ENCODE measurements at regions not wholly inside any gene's neighbourhood (a gene's known extent, or its start where the extent isn't known, plus 50 kb on each side); places are given as distances from the start of the nearest gene placed in this dataset.

- no peak overlapping the region for H3K4me3 ChIP-seq (ENCODE audit: low read depth in 1 of 2, low read length in 2 of 2)
- no peaks in the 10 kb centered on the region for H3K9me3 ChIP-seq (ENCODE audit: insufficient read depth, low read length, severe bottlenecking)
- H3K4me2 ChIP-seq (ENCODE audit: insufficient read depth, low read length): no peak overlapping the region
- TF ChIP-seq EZH2 (IDR thresholded peaks at IDR 0.05; ENCODE audit: borderline replicate concordance, low read depth, low read length, severe bottlenecking) (no peak), CTCF (IDR thresholded peaks at IDR 0.05; ENCODE audit: borderline replicate concordance, extremely low read depth, low read length, poor library complexity, severe bottlenecking) (no peak)
- H3K27me3 ChIP-seq (ENCODE audit: insufficient read depth, low read length, poor library complexity): no peaks in the 10 kb centered on the region
- no peak overlapping the region for H3K27ac ChIP-seq (ENCODE audit: low read length)
- H3K4me1 ChIP-seq (ENCODE audit: insufficient read depth, low read length): no peaks in the 10 kb centered on the region
- ATAC-seq (ENCODE audit: insufficient read depth, low read depth) (no peak), DNase-seq (no peak)
- no peaks in the 10 kb centered on the region for H3K79me2 ChIP-seq (ENCODE audit: insufficient read depth, low read length)
- no peaks in the 10 kb centered on the region for H4K20me1 ChIP-seq (ENCODE audit: insufficient read depth, low read length)
- no peak overlapping the region for H3K9ac ChIP-seq (ENCODE audit: low read depth, low read length)
- H2AFZ ChIP-seq (ENCODE audit: low read depth, low read length): no peak overlapping the region
- no peaks in the 10 kb centered on the region for H3K36me3 ChIP-seq (ENCODE audit: insufficient read depth, low read length)
Observed at GRCh38 chr6:19465256-19465655, 371.9 kb upstream of the ID4 start.

- Histone ChIP-seq H4K20me1 (ENCODE audit: insufficient read depth, low read length) (no peaks in the 10 kb centered on the region), H3K9me3 (ENCODE audit: insufficient read depth, low read length, severe bottlenecking) (no peaks in the 10 kb centered on the region), H3K27ac (ENCODE audit: low read length) (no peak overlapping the region), H3K79me2 (ENCODE audit: insufficient read depth, low read length) (no peaks in the 10 kb centered on the region), H3K36me3 (ENCODE audit: insufficient read depth, low read length) (no peaks in the 10 kb centered on the region), H3K4me1 (ENCODE audit: insufficient read depth, low read length) (no peaks in the 10 kb centered on the region), H3K9ac (ENCODE audit: low read depth, low read length) (no peak overlapping the region), H3K4me3 (ENCODE audit: low read depth in 1 of 2, low read length in 2 of 2) (no peak overlapping the region), H3K27me3 (ENCODE audit: insufficient read depth, low read length, poor library complexity) (no peaks in the 10 kb centered on the region), H3K4me2 (ENCODE audit: insufficient read depth, low read length) (no peak overlapping the region), H2AFZ (ENCODE audit: low read depth, low read length) (no peak overlapping the region)
- no peak for TF ChIP-seq CTCF (IDR thresholded peaks at IDR 0.05; ENCODE audit: borderline replicate concordance, extremely low read depth, low read length, poor library complexity, severe bottlenecking)
- no peak for TF ChIP-seq EZH2 (IDR thresholded peaks at IDR 0.05; ENCODE audit: borderline replicate concordance, low read depth, low read length, severe bottlenecking)
- ATAC-seq (ENCODE audit: insufficient read depth, low read depth) (no peak), DNase-seq (no peak)
Observed at GRCh38 chr6:19465760-19466159, 371.4 kb upstream of the ID4 start.

GRCh38 chr6:19470333-19470732, 366.8 kb upstream of the ID4 start:
- no peak overlapping the region for H3K9ac ChIP-seq (ENCODE audit: low read depth, low read length)

More at GRCh38 chr6:19470333-19470732, 366.8 kb upstream of the ID4 start:
- Histone ChIP-seq H2AFZ (ENCODE audit: low read depth, low read length) (no peak overlapping the region), H3K27ac (ENCODE audit: low read length) (no peak overlapping the region), H3K4me3 (ENCODE audit: low read depth in 1 of 2, low read length in 2 of 2) (no peak overlapping the region), H3K4me2 (ENCODE audit: insufficient read depth, low read length) (no peak overlapping the region), H3K79me2 (ENCODE audit: insufficient read depth, low read length) (no peaks in the 10 kb centered on the region), H3K4me1 (ENCODE audit: insufficient read depth, low read length) (no peaks in the 10 kb centered on the region), H4K20me1 (ENCODE audit: insufficient read depth, low read length) (no peaks in the 10 kb centered on the region), H3K36me3 (ENCODE audit: insufficient read depth, low read length) (no peaks in the 10 kb centered on the region), H3K9me3 (ENCODE audit: insufficient read depth, low read length, severe bottlenecking) (no peaks in the 10 kb centered on the region), H3K27me3 (ENCODE audit: insufficient read depth, low read length, poor library complexity) (no peaks in the 10 kb centered on the region)
- DNase-seq: no peak
- no peak for ATAC-seq (ENCODE audit: insufficient read depth, low read depth)
- TF ChIP-seq CTCF (IDR thresholded peaks at IDR 0.05; ENCODE audit: borderline replicate concordance, extremely low read depth, low read length, poor library complexity, severe bottlenecking) (no peak), EZH2 (IDR thresholded peaks at IDR 0.05; ENCODE audit: borderline replicate concordance, low read depth, low read length, severe bottlenecking) (no peak)
